GM18505 (cell line): ENCODE measurements at regions not wholly inside any gene's neighbourhood (a gene's known extent, or its start where the extent isn't known, plus 50 kb on each side); places are given as distances from the start of the nearest gene placed in this dataset.

ENCODE experiments used
- ATAC-seq: cut with Tn5 transposase; IDR thresholded peaks from one replicate; pipeline ENCODE4 v1.9.1; 2021; ENCODE audit not compliant: unreplicated experiment
- POLR2A ChIP-seq: IDR thresholded peaks from 4 replicates; pipeline ENCODE4 v1.6.1; 2011; ENCODE audit warnings: borderline replicate concordance; ENCODE audit not compliant: insufficient read depth, insufficient read length; ENCODE audit errors: extremely low read depth

- no peak for TF ChIP-seq POLR2A
- ATAC-seq, result no peak
Measured at GRCh38 chr4:143118663-143119062, 66.1 kb upstream of the USP38 start.

GRCh38 chr4:143127621-143128020 is 57.1 kb upstream of the USP38 start:
- TF ChIP-seq POLR2A, result no peak
- ATAC-seq, result no peak

- no peak for ATAC-seq
- no peak for TF ChIP-seq POLR2A
Measured at GRCh38 chr4:143133977-143134376, 50.7 kb upstream of the USP38 start.
